ENCODE measurements at regions not wholly inside any gene's neighbourhood (a gene's known extent, or its start where the extent isn't known, plus 50 kb on each side); places are given as distances from the start of the nearest gene placed in this dataset.

DNA sequence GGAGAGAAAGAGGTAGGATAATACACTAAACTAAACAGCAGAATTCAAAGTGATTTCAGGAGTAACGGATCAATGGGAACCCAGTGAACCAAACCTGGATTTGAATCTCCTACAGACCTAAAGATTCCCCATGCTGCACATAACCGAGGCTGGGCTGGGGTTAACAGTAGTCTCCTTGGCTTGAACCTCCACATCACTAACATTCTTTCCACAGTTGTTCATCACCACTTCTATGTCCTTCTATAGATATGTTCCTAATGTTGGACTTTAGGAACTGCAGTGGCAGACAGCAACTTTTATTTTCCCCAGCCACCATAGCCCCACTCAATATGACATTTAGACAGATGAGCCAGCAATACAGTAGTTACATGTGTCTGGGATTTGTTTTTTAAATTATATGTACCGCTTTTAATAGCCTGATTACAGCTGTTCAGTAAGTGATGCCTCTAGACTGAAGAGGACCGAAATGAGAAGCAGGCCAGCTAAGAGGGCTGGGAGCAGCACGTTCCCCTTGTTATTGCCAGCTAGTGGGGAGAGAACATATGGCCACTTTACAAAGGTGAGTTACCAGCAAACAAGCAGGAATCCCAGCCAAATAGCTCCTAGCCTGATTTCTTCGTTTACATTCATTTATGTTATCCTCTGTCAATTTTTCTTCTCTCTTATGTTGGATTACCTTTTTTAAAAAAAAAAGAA lies 472.6 kb upstream of the CDIN1 start:
- in situ Hi-C loops (cut with HindIII; ENCODE audit: low pct_ligation_motif_present, low sequenced_read_pairs), result no loop called here
- TF ChIP-seq, protein P1, sequence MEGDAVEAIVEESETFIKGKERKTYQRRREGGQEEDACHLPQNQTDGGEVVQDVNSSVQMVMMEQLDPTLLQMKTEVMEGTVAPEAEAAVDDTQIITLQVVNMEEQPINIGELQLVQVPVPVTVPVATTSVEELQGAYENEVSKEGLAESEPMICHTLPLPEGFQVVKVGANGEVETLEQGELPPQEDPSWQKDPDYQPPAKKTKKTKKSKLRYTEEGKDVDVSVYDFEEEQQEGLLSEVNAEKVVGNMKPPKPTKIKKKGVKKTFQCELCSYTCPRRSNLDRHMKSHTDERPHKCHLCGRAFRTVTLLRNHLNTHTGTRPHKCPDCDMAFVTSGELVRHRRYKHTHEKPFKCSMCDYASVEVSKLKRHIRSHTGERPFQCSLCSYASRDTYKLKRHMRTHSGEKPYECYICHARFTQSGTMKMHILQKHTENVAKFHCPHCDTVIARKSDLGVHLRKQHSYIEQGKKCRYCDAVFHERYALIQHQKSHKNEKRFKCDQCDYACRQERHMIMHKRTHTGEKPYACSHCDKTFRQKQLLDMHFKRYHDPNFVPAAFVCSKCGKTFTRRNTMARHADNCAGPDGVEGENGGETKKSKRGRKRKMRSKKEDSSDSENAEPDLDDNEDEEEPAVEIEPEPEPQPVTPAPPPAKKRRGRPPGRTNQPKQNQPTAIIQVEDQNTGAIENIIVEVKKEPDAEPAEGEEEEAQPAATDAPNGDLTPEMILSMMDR (IDR thresholded peaks at IDR 0.05; ENCODE audit: low read depth, low read length, missing control alignments), result no peak
- no peaks in the 10 kb centered on the region for H3K36me3 ChIP-seq (replicated peaks)

DNA sequence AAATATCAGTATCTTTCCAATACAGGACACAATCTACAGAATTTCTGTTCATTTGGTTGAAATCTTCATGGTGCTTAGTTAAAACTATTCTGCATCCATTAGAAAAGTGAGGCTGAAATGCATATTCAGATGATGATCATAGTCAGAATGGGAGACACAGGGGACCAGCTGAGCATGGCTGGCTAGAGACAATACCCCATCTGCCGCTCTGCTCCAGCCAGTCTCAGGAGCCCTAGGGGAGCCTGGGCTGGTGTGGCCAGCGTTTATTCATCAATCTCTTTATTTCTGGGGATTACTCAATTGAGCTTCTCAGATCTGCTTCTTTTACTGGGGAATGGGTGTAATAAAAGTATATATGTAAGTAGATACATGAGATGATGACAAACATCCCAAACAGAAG lies 470.9 kb upstream of the CDIN1 start:
- DNase-seq, result no peak
- TF ChIP-seq, protein P1 (IDR thresholded peaks at IDR 0.05; ENCODE audit: low read depth, low read length, missing control alignments), result no peak
- Histone ChIP-seq H3K27ac (no peak overlapping the region), H3K4me3 (ENCODE audit: low read depth, low read length) (no peak overlapping the region), H3K36me3 (replicated peaks) (no peaks in the 10 kb centered on the region), H3K27me3 (replicated peaks) (no peaks in the 10 kb centered on the region)
- in situ Hi-C loops (cut with HindIII; ENCODE audit: low pct_ligation_motif_present, low sequenced_read_pairs), result no loop called here

More for the DNA sequence above, 472.6 kb upstream of the CDIN1 start:
- Histone ChIP-seq H3K27ac (no peak overlapping the region), H3K4me3 (ENCODE audit: low read depth, low read length) (no peak overlapping the region), H3K27me3 (replicated peaks) (no peaks in the 10 kb centered on the region)
- DNase-seq, result peak; percentile 18

DNA sequence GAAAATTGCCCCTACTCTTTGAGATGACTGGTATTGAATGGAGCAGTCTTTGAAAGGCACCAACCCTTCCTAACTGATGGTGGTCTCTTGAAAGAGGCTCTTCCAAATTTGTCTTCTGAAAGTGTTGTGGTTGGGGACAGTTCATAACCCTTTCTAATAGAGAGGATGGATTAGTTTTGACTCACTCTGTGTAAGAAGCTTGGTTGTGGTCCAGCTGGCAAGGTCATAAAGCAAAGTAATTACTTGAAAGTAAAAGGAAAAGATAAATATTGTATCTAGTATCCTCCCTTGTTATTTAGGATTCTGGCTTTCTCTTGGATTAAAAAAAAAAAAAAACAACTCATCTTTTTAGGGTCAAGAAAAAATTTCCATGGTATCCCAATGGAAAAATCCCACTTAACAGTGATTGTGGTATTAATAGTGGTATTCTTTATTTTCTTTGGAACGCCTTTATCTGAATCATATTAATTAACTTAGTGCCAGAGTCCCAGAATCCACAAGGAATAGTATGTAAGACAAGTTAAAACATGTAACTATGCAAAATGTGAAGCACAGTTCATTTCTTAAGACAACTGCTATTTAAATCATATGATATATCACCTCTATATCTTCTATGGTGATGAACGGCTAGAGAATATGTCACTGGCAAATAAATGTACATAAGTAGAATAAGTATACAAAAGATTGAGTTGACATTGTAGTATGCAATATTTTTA lies 469.3 kb upstream of the CDIN1 start:
- in situ Hi-C loops (cut with HindIII; ENCODE audit: low pct_ligation_motif_present, low sequenced_read_pairs), result no loop called here
- no peaks in the 10 kb centered on the region for H3K27me3 ChIP-seq (replicated peaks)
- DNase-seq, result peak; percentile 30
- H3K36me3 ChIP-seq (replicated peaks), result no peaks in the 10 kb centered on the region
- H3K4me3 ChIP-seq (ENCODE audit: low read depth, low read length), result no peak overlapping the region
- H3K27ac ChIP-seq, result no peak overlapping the region
- TF ChIP-seq, protein P1 (IDR thresholded peaks at IDR 0.05; ENCODE audit: low read depth, low read length, missing control alignments), result no peak

DNA sequence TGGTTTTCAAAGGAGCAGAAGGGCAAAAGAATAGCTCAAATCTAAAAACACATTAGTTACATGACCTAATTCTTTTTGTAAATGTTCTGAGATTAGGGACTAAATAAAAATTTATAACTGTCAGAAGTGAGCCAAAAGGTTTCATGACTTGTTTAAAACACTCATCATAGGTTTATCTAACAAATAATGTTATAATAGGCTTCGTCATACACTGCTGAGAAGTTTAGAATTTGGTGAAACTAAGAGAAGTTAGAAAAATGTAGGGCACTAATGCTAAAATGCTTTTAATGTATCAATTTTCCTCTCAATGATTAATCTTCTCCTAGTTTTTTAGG lies 468.8 kb upstream of the CDIN1 start:
- in situ Hi-C loops (cut with HindIII; ENCODE audit: low pct_ligation_motif_present, low sequenced_read_pairs), result no loop called here
- Histone ChIP-seq H3K27ac (no peak overlapping the region), H3K27me3 (replicated peaks) (no peaks in the 10 kb centered on the region), H3K4me3 (ENCODE audit: low read depth, low read length) (no peak overlapping the region), H3K36me3 (replicated peaks) (no peaks in the 10 kb centered on the region)
- TF ChIP-seq, protein P1 (IDR thresholded peaks at IDR 0.05; ENCODE audit: low read depth, low read length, missing control alignments), result no peak
- DNase-seq, result no peak

DNA sequence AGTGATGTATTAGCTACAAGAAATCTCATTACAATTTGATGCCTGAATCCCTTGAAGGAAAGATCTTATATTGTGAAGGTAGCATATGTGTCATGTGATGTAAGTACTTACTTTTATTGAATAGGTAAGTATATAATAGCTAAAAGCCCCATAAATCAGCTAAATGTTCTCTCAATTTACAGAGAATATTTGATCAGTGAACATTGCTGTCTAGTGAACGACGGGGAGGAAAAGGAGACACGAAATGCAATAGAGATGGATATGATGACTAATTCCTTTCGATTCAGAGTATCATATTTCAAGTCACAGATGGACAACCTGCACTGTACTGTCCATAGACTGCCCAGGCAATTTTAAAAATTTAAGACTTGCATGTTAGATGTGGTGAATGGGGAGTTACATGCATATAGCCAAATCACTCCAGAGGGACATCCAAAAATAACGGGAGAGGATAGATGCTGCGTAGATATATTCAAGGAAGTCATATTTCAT lies 462.1 kb upstream of the CDIN1 start:
- TF ChIP-seq, protein P1 (IDR thresholded peaks at IDR 0.05; ENCODE audit: low read depth, low read length, missing control alignments), result no peak
- no peak overlapping the region for H3K27ac ChIP-seq
- H3K4me3 ChIP-seq (ENCODE audit: low read depth, low read length), result no peak overlapping the region
- no peaks in the 10 kb centered on the region for H3K36me3 ChIP-seq (replicated peaks)
- in situ Hi-C loops (cut with HindIII; ENCODE audit: low pct_ligation_motif_present, low sequenced_read_pairs), result no loop called here
- no peak for DNase-seq
- H3K27me3 ChIP-seq (replicated peaks), result no peaks in the 10 kb centered on the region

Measured in brain microvascular endothelial cell (primary cell).